ENCODE measurements at regions not wholly inside any gene's neighbourhood (a gene's known extent, or its start where the extent isn't known, plus 50 kb on each side); places are given as distances from the start of the nearest gene placed in this dataset.
"Not testable (repeated sequence)": the region's sequence is repeated elsewhere in the genome, so short reads cannot be mapped to it uniquely, and the experiment has no call there.

- Histone ChIP-seq H3K27me3 (ENCODE audit: control insufficient read depth, insufficient read depth, low read length) (no peaks in the 10 kb centered on the region), H3K4me3 (ENCODE audit: low read depth, low read length) (no peak overlapping the region), H3K36me3 (ENCODE audit: control insufficient read depth, insufficient read depth, low read length) (no peaks in the 10 kb centered on the region)
- no peak for DNase-seq (ENCODE audit: low read depth)
- no peak for TF ChIP-seq CTCF (IDR thresholded peaks at IDR 0.05; ENCODE audit: insufficient read depth, low read length, poor library complexity, severe bottlenecking)
Observed at GRCh38 chr2:207231106-207231865, 65.5 kb upstream of the KLF7 start.

DNA sequence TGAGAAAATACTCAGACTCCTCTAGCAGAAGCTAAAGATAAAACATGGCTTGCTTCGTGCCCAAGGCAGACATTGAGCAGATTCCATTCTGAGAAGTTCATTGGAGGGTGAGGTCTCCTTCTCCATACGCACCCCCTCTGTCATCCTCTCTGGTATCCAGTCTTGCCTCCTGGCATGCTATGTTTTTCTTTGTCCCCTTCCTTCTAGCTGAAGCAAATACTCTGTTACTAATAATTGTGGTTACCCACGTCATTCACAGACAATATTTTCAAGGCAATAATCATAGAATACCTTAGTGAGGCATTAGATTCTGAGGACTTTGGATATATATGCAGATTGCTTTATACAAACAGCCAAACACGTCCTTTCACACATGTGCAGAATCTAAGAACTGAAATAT lies 66.2 kb upstream of the KLF7 start:
- TF ChIP-seq CTCF (IDR thresholded peaks at IDR 0.05; ENCODE audit: insufficient read depth, low read length, poor library complexity, severe bottlenecking) = no peak
- no peak overlapping the region for H3K4me3 ChIP-seq (ENCODE audit: low read depth, low read length)
- H3K36me3 ChIP-seq (ENCODE audit: control insufficient read depth, insufficient read depth, low read length) = no peaks in the 10 kb centered on the region
- H3K27me3 ChIP-seq (ENCODE audit: control insufficient read depth, insufficient read depth, low read length) = no peaks in the 10 kb centered on the region
- DNase-seq (ENCODE audit: low read depth) = no peak

DNA sequence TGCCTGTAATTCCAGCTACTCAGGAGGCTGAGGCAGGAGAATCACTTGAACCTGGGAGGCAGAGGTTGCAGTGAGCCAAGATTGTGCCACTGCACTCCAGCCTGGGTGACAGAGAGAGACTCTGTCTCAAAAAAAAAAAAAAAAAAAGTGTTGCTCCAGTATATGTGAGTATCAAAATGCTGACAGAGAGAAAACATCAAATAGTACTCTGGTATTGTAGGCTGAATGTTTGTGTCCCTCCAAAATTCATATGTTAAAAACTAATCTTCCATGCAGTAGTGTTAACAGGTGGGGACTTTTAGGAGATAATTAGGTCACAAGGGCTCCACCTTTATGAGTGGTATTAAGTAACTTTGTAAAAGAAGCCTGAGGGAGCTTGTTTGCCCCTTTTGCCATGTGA lies 67.4 kb upstream of the KLF7 start:
- DNase-seq (ENCODE audit: low read depth); H3K4me3 ChIP-seq (ENCODE audit: low read depth, low read length); H3K27me3 ChIP-seq (ENCODE audit: control insufficient read depth, insufficient read depth, low read length); H3K36me3 ChIP-seq (ENCODE audit: control insufficient read depth, insufficient read depth, low read length): not testable (repeated sequence)

GRCh38 chr2:207233731-207234130 lies 68.0 kb upstream of the KLF7 start:
- no peak for DNase-seq (ENCODE audit: low read depth)
- TF ChIP-seq CTCF (IDR thresholded peaks at IDR 0.05; ENCODE audit: insufficient read depth, low read length, poor library complexity, severe bottlenecking) = no peak
- Histone ChIP-seq H3K36me3 (ENCODE audit: control insufficient read depth, insufficient read depth, low read length) (no peaks in the 10 kb centered on the region), H3K4me3 (ENCODE audit: low read depth, low read length) (no peak overlapping the region), H3K27me3 (ENCODE audit: control insufficient read depth, insufficient read depth, low read length) (no peaks in the 10 kb centered on the region)

DNA sequence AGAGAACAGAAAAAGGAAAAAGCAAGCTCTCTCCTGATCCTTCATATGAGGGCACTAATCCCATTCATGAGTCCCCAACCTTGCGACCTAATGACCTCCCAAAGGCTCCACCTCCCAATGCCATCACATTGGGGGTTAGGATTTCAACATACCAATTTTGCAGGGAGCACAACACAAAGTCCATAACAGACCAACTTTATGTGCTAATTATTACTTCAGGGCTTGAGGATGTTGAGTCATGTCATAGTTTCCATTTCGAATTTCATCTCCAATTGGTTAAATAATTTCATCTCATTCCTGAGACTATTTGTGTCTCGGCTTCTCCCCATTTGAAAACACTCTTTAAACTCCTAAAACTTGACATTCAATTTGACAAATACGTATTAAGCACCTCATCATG lies 69.9 kb upstream of the KLF7 start:
- no peaks in the 10 kb centered on the region for H3K36me3 ChIP-seq (ENCODE audit: control insufficient read depth, insufficient read depth, low read length)

More for the DNA sequence above, 69.9 kb upstream of the KLF7 start:
- TF ChIP-seq CTCF (IDR thresholded peaks at IDR 0.05; ENCODE audit: insufficient read depth, low read length, poor library complexity, severe bottlenecking) = no peak
- H3K27me3 ChIP-seq (ENCODE audit: control insufficient read depth, insufficient read depth, low read length) = no peaks in the 10 kb centered on the region
- H3K4me3 ChIP-seq (ENCODE audit: low read depth, low read length) = no peak overlapping the region
- DNase-seq (ENCODE audit: low read depth) = no peak

All from kidney epithelial cell (primary cell).